ENCODE measurements at regions not wholly inside any gene's neighbourhood (a gene's known extent, or its start where the extent isn't known, plus 50 kb on each side); places are given as distances from the start of the nearest gene placed in this dataset.

DNA sequence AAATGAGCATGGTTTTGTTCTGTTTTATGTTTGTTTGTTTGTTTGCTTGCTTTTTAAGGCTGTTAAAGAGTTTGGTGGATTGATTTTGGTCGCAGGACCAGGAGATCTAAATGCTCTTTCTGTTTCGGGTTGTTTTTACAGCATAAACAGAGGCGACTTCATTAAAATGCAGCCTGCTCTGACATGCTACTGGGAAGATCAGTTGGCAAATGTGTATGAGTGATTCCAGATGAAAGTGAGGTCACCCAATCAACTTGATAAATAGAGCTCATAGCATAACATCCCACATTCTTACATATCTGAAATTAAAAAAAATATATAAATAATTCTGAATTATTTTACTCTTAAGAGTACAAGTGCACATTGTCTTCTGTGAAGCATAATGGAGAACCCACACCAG is 947.7 kb downstream of the GALC start:
- TF ChIP-seq, protein P1, sequence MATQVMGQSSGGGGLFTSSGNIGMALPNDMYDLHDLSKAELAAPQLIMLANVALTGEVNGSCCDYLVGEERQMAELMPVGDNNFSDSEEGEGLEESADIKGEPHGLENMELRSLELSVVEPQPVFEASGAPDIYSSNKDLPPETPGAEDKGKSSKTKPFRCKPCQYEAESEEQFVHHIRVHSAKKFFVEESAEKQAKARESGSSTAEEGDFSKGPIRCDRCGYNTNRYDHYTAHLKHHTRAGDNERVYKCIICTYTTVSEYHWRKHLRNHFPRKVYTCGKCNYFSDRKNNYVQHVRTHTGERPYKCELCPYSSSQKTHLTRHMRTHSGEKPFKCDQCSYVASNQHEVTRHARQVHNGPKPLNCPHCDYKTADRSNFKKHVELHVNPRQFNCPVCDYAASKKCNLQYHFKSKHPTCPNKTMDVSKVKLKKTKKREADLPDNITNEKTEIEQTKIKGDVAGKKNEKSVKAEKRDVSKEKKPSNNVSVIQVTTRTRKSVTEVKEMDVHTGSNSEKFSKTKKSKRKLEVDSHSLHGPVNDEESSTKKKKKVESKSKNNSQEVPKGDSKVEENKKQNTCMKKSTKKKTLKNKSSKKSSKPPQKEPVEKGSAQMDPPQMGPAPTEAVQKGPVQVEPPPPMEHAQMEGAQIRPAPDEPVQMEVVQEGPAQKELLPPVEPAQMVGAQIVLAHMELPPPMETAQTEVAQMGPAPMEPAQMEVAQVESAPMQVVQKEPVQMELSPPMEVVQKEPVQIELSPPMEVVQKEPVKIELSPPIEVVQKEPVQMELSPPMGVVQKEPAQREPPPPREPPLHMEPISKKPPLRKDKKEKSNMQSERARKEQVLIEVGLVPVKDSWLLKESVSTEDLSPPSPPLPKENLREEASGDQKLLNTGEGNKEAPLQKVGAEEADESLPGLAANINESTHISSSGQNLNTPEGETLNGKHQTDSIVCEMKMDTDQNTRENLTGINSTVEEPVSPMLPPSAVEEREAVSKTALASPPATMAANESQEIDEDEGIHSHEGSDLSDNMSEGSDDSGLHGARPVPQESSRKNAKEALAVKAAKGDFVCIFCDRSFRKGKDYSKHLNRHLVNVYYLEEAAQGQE (IDR thresholded peaks at IDR 0.05; ENCODE audit: insufficient read depth in 1 of 2, low read depth in 2 of 2, low read length in 1 of 2), result no peak
- TF ChIP-seq, protein P2, sequence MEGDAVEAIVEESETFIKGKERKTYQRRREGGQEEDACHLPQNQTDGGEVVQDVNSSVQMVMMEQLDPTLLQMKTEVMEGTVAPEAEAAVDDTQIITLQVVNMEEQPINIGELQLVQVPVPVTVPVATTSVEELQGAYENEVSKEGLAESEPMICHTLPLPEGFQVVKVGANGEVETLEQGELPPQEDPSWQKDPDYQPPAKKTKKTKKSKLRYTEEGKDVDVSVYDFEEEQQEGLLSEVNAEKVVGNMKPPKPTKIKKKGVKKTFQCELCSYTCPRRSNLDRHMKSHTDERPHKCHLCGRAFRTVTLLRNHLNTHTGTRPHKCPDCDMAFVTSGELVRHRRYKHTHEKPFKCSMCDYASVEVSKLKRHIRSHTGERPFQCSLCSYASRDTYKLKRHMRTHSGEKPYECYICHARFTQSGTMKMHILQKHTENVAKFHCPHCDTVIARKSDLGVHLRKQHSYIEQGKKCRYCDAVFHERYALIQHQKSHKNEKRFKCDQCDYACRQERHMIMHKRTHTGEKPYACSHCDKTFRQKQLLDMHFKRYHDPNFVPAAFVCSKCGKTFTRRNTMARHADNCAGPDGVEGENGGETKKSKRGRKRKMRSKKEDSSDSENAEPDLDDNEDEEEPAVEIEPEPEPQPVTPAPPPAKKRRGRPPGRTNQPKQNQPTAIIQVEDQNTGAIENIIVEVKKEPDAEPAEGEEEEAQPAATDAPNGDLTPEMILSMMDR (IDR thresholded peaks at IDR 0.05), result no peak

Data from Panc1 (cell line).